ENCODE measurements at regions not wholly inside any gene's neighbourhood (a gene's known extent, or its start where the extent isn't known, plus 50 kb on each side); places are given as distances from the start of the nearest gene placed in this dataset.

DNA sequence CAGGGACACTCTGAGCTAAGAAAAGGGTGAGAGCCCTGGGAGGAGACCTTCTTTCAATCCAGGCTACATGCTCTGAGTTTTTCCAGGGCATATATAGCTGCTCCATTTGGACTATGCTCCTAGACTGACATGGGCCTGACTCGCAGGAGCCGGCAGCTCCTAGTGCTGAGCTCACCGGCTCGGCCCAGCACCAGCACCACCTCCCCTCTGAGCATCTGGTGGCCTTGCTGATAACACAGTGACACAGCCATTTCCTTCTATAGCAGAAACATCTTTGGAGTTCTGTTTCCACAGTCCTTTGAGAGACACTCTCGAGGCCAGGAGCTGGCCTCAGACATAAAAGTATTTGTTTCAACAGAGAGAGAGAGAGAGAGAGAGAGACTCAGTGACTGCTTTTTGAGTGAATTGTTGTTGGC, 184.9 kb downstream of the TM9SF2 start:
- Mint-ChIP-seq H3K27ac (ENCODE audit: unreplicated experiment) (no peak overlapping the region), H3K4me1 (ENCODE audit: low read depth, unreplicated experiment) (no peaks in the 10 kb centered on the region), H3K4me3 (ENCODE audit: unreplicated experiment) (no peak overlapping the region), H3K27me3 (ENCODE audit: insufficient read depth, unreplicated experiment) (peaks cover 6% of the 10 kb centered on the region), H3K36me3 (ENCODE audit: insufficient read depth, unreplicated experiment) (no peaks in the 10 kb centered on the region), H3K9me3 (ENCODE audit: unreplicated experiment) (no peaks in the 10 kb centered on the region)
- Histone ChIP-seq H3K4me3 (ENCODE audit: low read depth, low read length) (no peak overlapping the region), H3K4me1 (no peaks in the 10 kb centered on the region), H3K36me3 (ENCODE audit: control insufficient read depth, insufficient read depth, low read length) (no peaks in the 10 kb centered on the region), H3K27me3 (replicated peaks; ENCODE audit: control insufficient read depth, insufficient read depth, low read length) (no peaks in the 10 kb centered on the region), H3K9me3 (no peaks in the 10 kb centered on the region)
- DNase-seq, result peak in 1 of 2 experiments; percentile 21
- intact Hi-C loops (cut with micrococcal nuclease; ENCODE audit: unreplicated experiment), result no loop called here
- ChIA-PET POLR2A (no interaction called here), CTCF (no interaction called here)
- TF ChIP-seq, protein P1, sequence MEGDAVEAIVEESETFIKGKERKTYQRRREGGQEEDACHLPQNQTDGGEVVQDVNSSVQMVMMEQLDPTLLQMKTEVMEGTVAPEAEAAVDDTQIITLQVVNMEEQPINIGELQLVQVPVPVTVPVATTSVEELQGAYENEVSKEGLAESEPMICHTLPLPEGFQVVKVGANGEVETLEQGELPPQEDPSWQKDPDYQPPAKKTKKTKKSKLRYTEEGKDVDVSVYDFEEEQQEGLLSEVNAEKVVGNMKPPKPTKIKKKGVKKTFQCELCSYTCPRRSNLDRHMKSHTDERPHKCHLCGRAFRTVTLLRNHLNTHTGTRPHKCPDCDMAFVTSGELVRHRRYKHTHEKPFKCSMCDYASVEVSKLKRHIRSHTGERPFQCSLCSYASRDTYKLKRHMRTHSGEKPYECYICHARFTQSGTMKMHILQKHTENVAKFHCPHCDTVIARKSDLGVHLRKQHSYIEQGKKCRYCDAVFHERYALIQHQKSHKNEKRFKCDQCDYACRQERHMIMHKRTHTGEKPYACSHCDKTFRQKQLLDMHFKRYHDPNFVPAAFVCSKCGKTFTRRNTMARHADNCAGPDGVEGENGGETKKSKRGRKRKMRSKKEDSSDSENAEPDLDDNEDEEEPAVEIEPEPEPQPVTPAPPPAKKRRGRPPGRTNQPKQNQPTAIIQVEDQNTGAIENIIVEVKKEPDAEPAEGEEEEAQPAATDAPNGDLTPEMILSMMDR (IDR thresholded peaks at IDR 0.05; ENCODE audit: insufficient read depth in 1 of 2, low read depth in 1 of 2, low read length in 1 of 2, severe bottlenecking in 1 of 2, unreplicated experiment in 1 of 2), result no peak
- no TSS peak for BruUV-seq (replicated peaks)

DNA sequence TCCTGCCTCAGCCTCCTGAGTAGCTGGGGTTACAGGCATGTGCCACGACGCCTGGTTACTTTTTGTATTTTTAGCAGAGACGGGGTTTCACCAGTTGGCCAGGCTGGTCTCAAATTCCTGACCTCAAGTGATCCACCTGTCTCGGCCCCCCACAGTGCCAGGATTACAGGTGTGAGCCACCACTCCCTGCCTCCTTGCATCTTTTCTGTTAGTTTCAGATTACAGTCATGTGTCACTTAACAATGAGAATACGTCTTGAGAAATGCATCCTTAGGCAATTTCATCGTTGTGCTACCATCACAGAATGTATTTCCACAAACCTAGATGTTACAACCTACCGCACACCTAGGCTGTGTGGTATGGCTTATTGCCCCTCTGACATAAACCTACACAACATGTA, 180.4 kb downstream of the TM9SF2 start:
- Mint-ChIP-seq H3K4me3 (ENCODE audit: unreplicated experiment) (no peak overlapping the region), H3K27me3 (ENCODE audit: insufficient read depth, unreplicated experiment) (no peaks in the 10 kb centered on the region), H3K27ac (ENCODE audit: unreplicated experiment) (no peak overlapping the region), H3K4me1 (ENCODE audit: low read depth, unreplicated experiment) (no peaks in the 10 kb centered on the region), H3K9me3 (ENCODE audit: unreplicated experiment) (no peaks in the 10 kb centered on the region), H3K36me3 (ENCODE audit: insufficient read depth, unreplicated experiment) (no peaks in the 10 kb centered on the region)
- Histone ChIP-seq H3K9me3 (no peaks in the 10 kb centered on the region), H3K36me3 (ENCODE audit: control insufficient read depth, insufficient read depth, low read length) (no peaks in the 10 kb centered on the region), H3K27me3 (replicated peaks; ENCODE audit: control insufficient read depth, insufficient read depth, low read length) (no peaks in the 10 kb centered on the region), H3K4me1 (no peaks in the 10 kb centered on the region), H3K4me3 (ENCODE audit: low read depth, low read length) (no peak overlapping the region)
- intact Hi-C loops (cut with micrococcal nuclease; ENCODE audit: unreplicated experiment), result no loop called here
- ChIA-PET CTCF (no interaction called here), POLR2A (no interaction called here)
- BruUV-seq (replicated peaks), result no TSS peak
- DNase-seq, result no peak
- TF ChIP-seq, protein P1 (IDR thresholded peaks at IDR 0.05; ENCODE audit: insufficient read depth in 1 of 2, low read depth in 1 of 2, low read length in 1 of 2, severe bottlenecking in 1 of 2, unreplicated experiment in 1 of 2), result no peak

DNA sequence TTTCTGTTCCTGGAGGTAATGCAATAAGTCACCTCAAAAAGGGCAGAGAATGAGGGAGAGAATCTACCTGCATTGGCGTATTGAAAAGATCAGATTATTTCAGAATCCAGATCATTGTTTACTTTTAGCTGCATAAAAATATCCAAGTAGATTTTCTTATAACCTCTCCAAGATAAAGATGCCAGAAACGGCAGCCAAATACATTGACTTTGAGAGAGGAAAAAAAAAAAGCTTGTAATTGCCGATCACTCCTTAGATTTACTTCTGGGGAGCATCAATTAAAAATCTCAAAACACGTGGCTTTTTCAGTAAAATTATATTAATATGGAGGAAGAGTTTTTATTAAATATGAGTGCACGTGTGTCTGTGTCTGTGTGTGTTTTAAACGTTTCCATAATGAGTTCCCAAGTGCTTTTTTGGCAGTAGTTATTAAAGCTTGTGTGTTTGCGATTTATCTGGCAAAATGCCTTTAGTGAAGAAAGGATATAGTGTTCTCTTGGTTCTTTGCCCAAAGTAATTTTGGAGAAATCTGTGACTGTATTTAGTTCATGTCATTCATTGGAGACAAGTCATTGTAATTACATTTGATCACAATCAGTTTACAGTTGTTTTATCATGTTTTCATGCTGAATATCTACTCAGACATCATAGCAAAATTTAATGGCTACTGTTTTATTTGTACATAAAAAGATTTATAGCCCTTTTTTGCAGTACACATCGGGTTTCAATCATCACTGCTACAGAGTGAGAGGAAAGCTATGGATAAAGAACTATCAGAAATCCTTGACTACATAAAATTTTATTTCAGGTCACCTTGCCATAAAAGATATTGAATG, 176.1 kb downstream of the TM9SF2 start:
- TF ChIP-seq, protein P1 (IDR thresholded peaks at IDR 0.05; ENCODE audit: insufficient read depth in 1 of 2, low read depth in 1 of 2, low read length in 1 of 2, severe bottlenecking in 1 of 2, unreplicated experiment in 1 of 2), result no peak
- Histone ChIP-seq H3K4me3 (ENCODE audit: low read depth, low read length) (no peak overlapping the region), H3K27me3 (replicated peaks; ENCODE audit: control insufficient read depth, insufficient read depth, low read length) (no peaks in the 10 kb centered on the region), H3K4me1 (no peaks in the 10 kb centered on the region), H3K9me3 (no peaks in the 10 kb centered on the region), H3K36me3 (ENCODE audit: control insufficient read depth, insufficient read depth, low read length) (no peaks in the 10 kb centered on the region)
- Mint-ChIP-seq H3K9me3 (ENCODE audit: unreplicated experiment) (no peaks in the 10 kb centered on the region), H3K4me3 (ENCODE audit: unreplicated experiment) (no peak overlapping the region), H3K36me3 (ENCODE audit: insufficient read depth, unreplicated experiment) (no peaks in the 10 kb centered on the region), H3K27ac (ENCODE audit: unreplicated experiment) (no peak overlapping the region), H3K4me1 (ENCODE audit: low read depth, unreplicated experiment) (no peaks in the 10 kb centered on the region), H3K27me3 (ENCODE audit: insufficient read depth, unreplicated experiment) (peaks cover 12% of the 10 kb centered on the region)
- intact Hi-C loops (cut with micrococcal nuclease; ENCODE audit: unreplicated experiment), result no loop called here
- BruUV-seq (replicated peaks), result no TSS peak
- DNase-seq, result no peak
- ChIA-PET POLR2A (no interaction called here), CTCF (no interaction called here)
